Stimulated activated CD8-positive, alpha-beta memory T cell treated with anti-CD3 and anti-CD28 coated beads, Interleukin-15, amount 100 ng/mL, for 1 hour (primary cell): ENCODE measurements at regions not wholly inside any gene's neighbourhood (a gene's known extent, or its start where the extent isn't known, plus 50 kb on each side); places are given as distances from the start of the nearest gene placed in this dataset.
"Not testable (repeated sequence)": the region's sequence is repeated elsewhere in the genome, so short reads cannot be mapped to it uniquely, and the experiment has no call there.

ENCODE experiments used
- DNase-seq: peaks from one replicate; pipeline ENCODE4 v3.0.0-alpha.2; 2020; ENCODE audit warnings: low read depth

- DNase-seq: no peak
Observed at GRCh38 chr7:131674131-131674530, 117.7 kb upstream of the PODXL start.

GRCh38 chr7:131673576-131673975, 117.1 kb upstream of the PODXL start:
- DNase-seq: no peak

GRCh38 chr7:131670406-131670805, 114.0 kb upstream of the PODXL start:
- no peak for DNase-seq

GRCh38 chr7:131667699-131668098, 111.3 kb upstream of the PODXL start:
- no peak for DNase-seq

GRCh38 chr7:131665021-131665420, 108.6 kb upstream of the PODXL start:
- no peak for DNase-seq

GRCh38 chr7:131664570-131664969, 108.1 kb upstream of the PODXL start:
- DNase-seq: no peak

GRCh38 chr7:131662301-131662873, 106.0 kb upstream of the PODXL start:
- DNase-seq: not testable (repeated sequence)

GRCh38 chr7:131657881-131658280, 101.5 kb upstream of the PODXL start:
- no peak for DNase-seq

GRCh38 chr7:131656980-131657723, 100.7 kb upstream of the PODXL start:
- no peak for DNase-seq

GRCh38 chr7:131655866-131656265, 99.4 kb upstream of the PODXL start:
- DNase-seq: no peak

- DNase-seq: no peak
Observed at GRCh38 chr7:131655447-131655846, 99.0 kb upstream of the PODXL start.

GRCh38 chr7:131654668-131655326, 98.4 kb upstream of the PODXL start:
- peak; percentile 62 for DNase-seq

GRCh38 chr7:131654249-131654558, 97.8 kb upstream of the PODXL start:
- DNase-seq: no peak

- DNase-seq: no peak
Observed at GRCh38 chr7:131653418-131654248, 97.2 kb upstream of the PODXL start.

- DNase-seq: no peak
Observed at GRCh38 chr7:131652934-131653333, 96.5 kb upstream of the PODXL start.

- no peak for DNase-seq
Observed at GRCh38 chr7:131652194-131652593, 95.8 kb upstream of the PODXL start.

GRCh38 chr7:131649879-131650278, 93.5 kb upstream of the PODXL start:
- no peak for DNase-seq

- no peak for DNase-seq
Observed at GRCh38 chr7:131649003-131649541, 92.6 kb upstream of the PODXL start.

GRCh38 chr7:131648491-131648890, 92.1 kb upstream of the PODXL start:
- no peak for DNase-seq

GRCh38 chr7:131646203-131646602, 89.8 kb upstream of the PODXL start:
- DNase-seq: no peak

- DNase-seq: no peak
Observed at GRCh38 chr7:131642429-131642828, 86.0 kb upstream of the PODXL start.

GRCh38 chr7:131640686-131641085, 84.3 kb upstream of the PODXL start:
- DNase-seq: no peak
